WTC11 (cell line): ENCODE measurements at regions not wholly inside any gene's neighbourhood (a gene's known extent, or its start where the extent isn't known, plus 50 kb on each side); places are given as distances from the start of the nearest gene placed in this dataset.

Experiments used
- ATAC-seq: fragments of 200-7000 bp; cut with Tn5 transposase; 2 replicates; pipeline ENCODE4 v1.10.0; 2021; ENCODE audit warnings: mild to moderate bottlenecking, moderate library complexity
- CTCF ChIA-PET: fragments of 300-600 bp; sonication (Branson Sonifier 250); formaldehyde crosslinking; loops from one replicate; lab custom pipeline; 2021; ENCODE audit warnings: antibody characterized with exemption; lab: Charles Lee
- POLR2A ChIA-PET: fragments of 350-600 bp; sonication (Branson Sonifier 250); formaldehyde crosslinking; loops from one replicate; lab custom pipeline; 2021; ENCODE audit warnings: antibody characterized with exemption; lab: Charles Lee
- DNase-seq: peaks from one replicate; pipeline ENCODE4 v3.0.0; 2021; ENCODE audit warnings: low spot score
- H3K27ac Mint-ChIP-seq: 2 replicates; pipeline ENCODE4 v1.8.0; 2021; ENCODE audit warnings: mixed read lengths
- H3K27me3 Mint-ChIP-seq: 2 replicates; pipeline ENCODE4 v1.8.0; 2021; ENCODE audit warnings: low read depth, mild to moderate bottlenecking, moderate library complexity, mixed read lengths
- H3K36me3 Mint-ChIP-seq: 2 replicates; pipeline ENCODE4 v1.8.0; 2021; ENCODE audit warnings: mixed read lengths
- H3K4me1 Mint-ChIP-seq: 2 replicates; pipeline ENCODE4 v1.8.0; 2022; ENCODE audit warnings: mixed read lengths
- H3K4me3 Mint-ChIP-seq: 2 replicates; pipeline ENCODE4 v1.8.0; 2021; ENCODE audit warnings: mild to moderate bottlenecking, moderate library complexity, mixed read lengths
- H3K9me3 Mint-ChIP-seq: 2 replicates; pipeline ENCODE4 v1.8.0; 2021; ENCODE audit warnings: mixed read lengths
- ELF4 ChIP-seq: sonication (generic); formaldehyde crosslinking; IDR thresholded peaks from 2 replicates; pipeline ENCODE4 v1.8.1; 2022; ENCODE audit warnings: low read depth, mild to moderate bottlenecking, moderate library complexity, missing genetic modification reagents
- FOXP1 ChIP-seq: sonication (generic); formaldehyde crosslinking; IDR thresholded peaks from 2 replicates; pipeline ENCODE4 v1.8.0; 2022; ENCODE audit warnings: missing genetic modification reagents, mild to moderate bottlenecking, moderate library complexity, borderline replicate concordance
- GTF2I ChIP-seq: fragments of 250-450 bp; sonication (Bioruptor Pico); conservative IDR thresholded peaks from 2 replicates; pipeline ENCODE4 v1.4.0; 2021; ENCODE audit warnings: mild to moderate bottlenecking
- MYBL2 ChIP-seq: sonication (generic); formaldehyde crosslinking; IDR thresholded peaks from 2 replicates; pipeline ENCODE4 v1.8.1; 2023; ENCODE audit warnings: mild to moderate bottlenecking, moderate library complexity, missing genetic modification reagents
- NFE2L1 ChIP-seq: sonication (generic); formaldehyde crosslinking; IDR thresholded peaks from 2 replicates; pipeline ENCODE4 v1.8.1; 2023; ENCODE audit warnings: missing genetic modification reagents
- ZNF396 ChIP-seq: fragments of 250-450 bp; sonication (Bioruptor Pico); IDR thresholded peaks from 2 replicates; pipeline ENCODE4 v1.8.0; 2021; ENCODE audit warnings: mild to moderate bottlenecking, moderate library complexity, borderline replicate concordance
- TF ChIP-seq, protein P1 (sequence below): sonication (generic); formaldehyde crosslinking; IDR thresholded peaks from 2 replicates; pipeline ENCODE4 v1.8.0; 2022; ENCODE audit warnings: missing genetic modification reagents
- TF ChIP-seq, protein P2 (sequence below): sonication (generic); formaldehyde crosslinking; IDR thresholded peaks from 2 replicates; pipeline ENCODE4 v1.8.1; 2023; ENCODE audit warnings: mild to moderate bottlenecking, missing genetic modification reagents
- TF ChIP-seq, protein P3 (sequence below): sonication (generic); formaldehyde crosslinking; conservative IDR thresholded peaks from 2 replicates; pipeline ENCODE4 v1.8.1; 2023; ENCODE audit warnings: mild to moderate bottlenecking, low read depth, missing genetic modification reagents, moderate library complexity
- TF ChIP-seq, protein P4 (sequence below): sonication (generic); formaldehyde crosslinking; IDR thresholded peaks from 2 replicates; pipeline ENCODE4 v1.8.0; 2022; ENCODE audit warnings: mild to moderate bottlenecking, missing genetic modification reagents
- TF ChIP-seq, protein P5 (sequence below): sonication (generic); formaldehyde crosslinking; IDR thresholded peaks from 2 replicates; pipeline ENCODE4 v1.8.0; 2023; ENCODE audit warnings: missing genetic modification reagents, mild to moderate bottlenecking, borderline replicate concordance
- TF ChIP-seq, protein P6 (sequence below): sonication (generic); formaldehyde crosslinking; IDR thresholded peaks from 2 replicates; pipeline ENCODE4 v1.8.1; 2023; ENCODE audit warnings: mild to moderate bottlenecking, missing genetic modification reagents

DNA sequence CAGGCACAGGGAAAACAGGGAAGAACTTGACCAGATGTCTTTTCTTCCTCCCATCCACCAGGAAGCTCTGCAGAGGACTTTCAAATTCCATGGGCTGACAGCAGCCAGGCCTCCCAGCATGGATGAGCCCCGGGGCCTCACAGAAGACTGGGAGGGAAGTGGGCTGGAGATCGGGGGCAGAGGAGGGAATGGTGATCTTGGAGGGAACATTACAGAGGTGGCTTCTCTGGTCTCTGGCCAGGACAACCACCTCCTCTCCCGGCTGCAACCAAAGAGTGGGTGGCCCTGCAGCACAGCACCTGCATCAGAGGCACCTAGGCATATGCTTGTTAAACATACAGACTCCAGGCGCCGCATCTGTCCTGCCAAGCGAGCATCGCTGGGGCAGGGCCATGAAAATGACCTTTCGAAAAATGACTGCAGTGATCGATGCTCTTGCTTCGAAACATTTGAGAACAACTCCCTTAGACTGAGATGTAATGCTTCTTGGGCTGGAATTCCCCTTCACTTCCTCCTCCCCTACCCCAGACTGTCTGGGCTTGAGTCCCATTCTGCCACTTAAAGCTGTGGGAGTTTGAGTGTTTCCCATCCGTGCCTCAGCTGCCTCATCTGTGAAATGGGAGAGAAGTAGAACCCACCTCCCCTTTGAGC is 68.7 kb upstream of the UNC5A start:
- CTCF ChIA-PET, result interaction anchor here (8.1 kb wide), 1 partner anchor 82 kb away, joined by 106 read pairs; no protein-coding TSS in a partner anchor
- H3K4me1 Mint-ChIP-seq, result peaks cover 74% of the 10 kb centered on the region
- POLR2A ChIA-PET, result no interaction called here
- no peaks in the 10 kb centered on the region for H3K36me3 Mint-ChIP-seq
- no peak for DNase-seq
- no peaks in the 10 kb centered on the region for H3K9me3 Mint-ChIP-seq
- no peak overlapping the region for H3K4me3 Mint-ChIP-seq
- TF ChIP-seq FOXP1 (CRISPR knock-in tag), result no peak
- no peak overlapping the region for H3K27ac Mint-ChIP-seq
- ATAC-seq, result no peak
- peaks cover 45% of the 10 kb centered on the region for H3K27me3 Mint-ChIP-seq

DNA sequence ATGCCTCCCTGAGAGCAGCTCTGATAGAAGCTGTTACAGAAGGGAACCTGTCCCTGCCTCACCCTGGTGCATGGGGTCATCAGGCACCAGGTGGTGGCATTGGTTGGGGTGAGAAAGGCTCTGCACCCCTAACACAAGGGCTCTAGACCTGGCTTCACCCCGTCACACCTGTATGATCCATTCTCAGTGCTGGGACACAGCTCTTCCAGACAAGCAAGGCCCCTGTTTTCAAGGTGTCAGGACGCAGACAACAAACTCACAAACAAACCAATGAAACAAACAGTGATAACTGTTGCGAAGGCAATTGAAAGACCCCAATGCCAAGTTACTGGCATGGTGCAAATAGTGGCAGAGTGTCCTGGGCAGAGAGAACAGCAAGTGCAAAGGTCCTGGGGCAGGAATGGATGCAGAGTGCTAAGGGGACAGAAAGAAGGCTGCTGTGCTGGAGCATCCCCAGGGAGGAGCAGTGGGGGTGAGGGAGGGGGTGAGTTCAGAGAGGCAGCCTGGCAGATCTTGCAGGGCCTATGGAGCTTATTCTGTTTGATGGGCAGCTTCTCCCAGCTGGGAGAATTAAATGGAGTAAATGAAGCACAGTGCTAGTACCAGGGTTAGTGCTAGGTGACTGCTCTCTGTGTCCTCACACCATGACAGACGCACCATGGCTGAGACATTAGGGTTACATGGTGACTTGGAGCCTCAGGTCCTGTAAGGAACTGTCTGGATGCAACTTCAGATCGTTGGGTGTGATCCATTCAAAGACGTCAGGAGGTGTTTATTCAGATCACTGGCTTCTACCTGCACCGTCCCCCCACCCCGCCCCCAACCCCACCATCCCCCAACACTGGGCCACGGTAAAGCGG is 67.9 kb upstream of the UNC5A start:
- Mint-ChIP-seq H3K27me3 (peaks cover 43% of the 10 kb centered on the region), H3K27ac (no peak overlapping the region), H3K36me3 (no peaks in the 10 kb centered on the region), H3K9me3 (no peaks in the 10 kb centered on the region), H3K4me3 (peak overlapping the region; percentile 55), H3K4me1 (peaks cover 73% of the 10 kb centered on the region)
- ChIA-PET CTCF (interaction anchor here (1.0 to 8.1 kb wide), 4 partner anchors 10 to 83 kb away, joined by 5 to 106 read pairs (median 21); no protein-coding TSS in a partner anchor), POLR2A (no interaction called here)
- TF ChIP-seq MYBL2 (CRISPR knock-in tag) (no peak), ELF4 (no peak), NFE2L1 (CRISPR knock-in tag) (no peak), ZNF396 (CRISPR knock-in tag) (no peak), GTF2I (CRISPR knock-in tag) (peak; percentile 85)
- TF ChIP-seq, protein P1, sequence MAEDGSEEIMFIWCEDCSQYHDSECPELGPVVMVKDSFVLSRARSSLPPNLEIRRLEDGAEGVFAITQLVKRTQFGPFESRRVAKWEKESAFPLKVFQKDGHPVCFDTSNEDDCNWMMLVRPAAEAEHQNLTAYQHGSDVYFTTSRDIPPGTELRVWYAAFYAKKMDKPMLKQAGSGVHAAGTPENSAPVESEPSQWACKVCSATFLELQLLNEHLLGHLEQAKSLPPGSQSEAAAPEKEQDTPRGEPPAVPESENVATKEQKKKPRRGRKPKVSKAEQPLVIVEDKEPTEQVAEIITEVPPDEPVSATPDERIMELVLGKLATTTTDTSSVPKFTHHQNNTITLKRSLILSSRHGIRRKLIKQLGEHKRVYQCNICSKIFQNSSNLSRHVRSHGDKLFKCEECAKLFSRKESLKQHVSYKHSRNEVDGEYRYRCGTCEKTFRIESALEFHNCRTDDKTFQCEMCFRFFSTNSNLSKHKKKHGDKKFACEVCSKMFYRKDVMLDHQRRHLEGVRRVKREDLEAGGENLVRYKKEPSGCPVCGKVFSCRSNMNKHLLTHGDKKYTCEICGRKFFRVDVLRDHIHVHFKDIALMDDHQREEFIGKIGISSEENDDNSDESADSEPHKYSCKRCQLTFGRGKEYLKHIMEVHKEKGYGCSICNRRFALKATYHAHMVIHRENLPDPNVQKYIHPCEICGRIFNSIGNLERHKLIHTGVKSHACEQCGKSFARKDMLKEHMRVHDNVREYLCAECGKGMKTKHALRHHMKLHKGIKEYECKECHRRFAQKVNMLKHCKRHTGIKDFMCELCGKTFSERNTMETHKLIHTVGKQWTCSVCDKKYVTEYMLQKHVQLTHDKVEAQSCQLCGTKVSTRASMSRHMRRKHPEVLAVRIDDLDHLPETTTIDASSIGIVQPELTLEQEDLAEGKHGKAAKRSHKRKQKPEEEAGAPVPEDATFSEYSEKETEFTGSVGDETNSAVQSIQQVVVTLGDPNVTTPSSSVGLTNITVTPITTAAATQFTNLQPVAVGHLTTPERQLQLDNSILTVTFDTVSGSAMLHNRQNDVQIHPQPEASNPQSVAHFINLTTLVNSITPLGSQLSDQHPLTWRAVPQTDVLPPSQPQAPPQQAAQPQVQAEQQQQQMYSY (CRISPR knock-in tag), result no peak
- TF ChIP-seq, protein P2, sequence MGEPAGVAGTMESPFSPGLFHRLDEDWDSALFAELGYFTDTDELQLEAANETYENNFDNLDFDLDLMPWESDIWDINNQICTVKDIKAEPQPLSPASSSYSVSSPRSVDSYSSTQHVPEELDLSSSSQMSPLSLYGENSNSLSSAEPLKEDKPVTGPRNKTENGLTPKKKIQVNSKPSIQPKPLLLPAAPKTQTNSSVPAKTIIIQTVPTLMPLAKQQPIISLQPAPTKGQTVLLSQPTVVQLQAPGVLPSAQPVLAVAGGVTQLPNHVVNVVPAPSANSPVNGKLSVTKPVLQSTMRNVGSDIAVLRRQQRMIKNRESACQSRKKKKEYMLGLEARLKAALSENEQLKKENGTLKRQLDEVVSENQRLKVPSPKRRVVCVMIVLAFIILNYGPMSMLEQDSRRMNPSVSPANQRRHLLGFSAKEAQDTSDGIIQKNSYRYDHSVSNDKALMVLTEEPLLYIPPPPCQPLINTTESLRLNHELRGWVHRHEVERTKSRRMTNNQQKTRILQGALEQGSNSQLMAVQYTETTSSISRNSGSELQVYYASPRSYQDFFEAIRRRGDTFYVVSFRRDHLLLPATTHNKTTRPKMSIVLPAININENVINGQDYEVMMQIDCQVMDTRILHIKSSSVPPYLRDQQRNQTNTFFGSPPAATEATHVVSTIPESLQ, result no peak
- TF ChIP-seq, protein P3, sequence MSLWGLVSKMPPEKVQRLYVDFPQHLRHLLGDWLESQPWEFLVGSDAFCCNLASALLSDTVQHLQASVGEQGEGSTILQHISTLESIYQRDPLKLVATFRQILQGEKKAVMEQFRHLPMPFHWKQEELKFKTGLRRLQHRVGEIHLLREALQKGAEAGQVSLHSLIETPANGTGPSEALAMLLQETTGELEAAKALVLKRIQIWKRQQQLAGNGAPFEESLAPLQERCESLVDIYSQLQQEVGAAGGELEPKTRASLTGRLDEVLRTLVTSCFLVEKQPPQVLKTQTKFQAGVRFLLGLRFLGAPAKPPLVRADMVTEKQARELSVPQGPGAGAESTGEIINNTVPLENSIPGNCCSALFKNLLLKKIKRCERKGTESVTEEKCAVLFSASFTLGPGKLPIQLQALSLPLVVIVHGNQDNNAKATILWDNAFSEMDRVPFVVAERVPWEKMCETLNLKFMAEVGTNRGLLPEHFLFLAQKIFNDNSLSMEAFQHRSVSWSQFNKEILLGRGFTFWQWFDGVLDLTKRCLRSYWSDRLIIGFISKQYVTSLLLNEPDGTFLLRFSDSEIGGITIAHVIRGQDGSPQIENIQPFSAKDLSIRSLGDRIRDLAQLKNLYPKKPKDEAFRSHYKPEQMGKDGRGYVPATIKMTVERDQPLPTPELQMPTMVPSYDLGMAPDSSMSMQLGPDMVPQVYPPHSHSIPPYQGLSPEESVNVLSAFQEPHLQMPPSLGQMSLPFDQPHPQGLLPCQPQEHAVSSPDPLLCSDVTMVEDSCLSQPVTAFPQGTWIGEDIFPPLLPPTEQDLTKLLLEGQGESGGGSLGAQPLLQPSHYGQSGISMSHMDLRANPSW (CRISPR knock-in tag), result no peak
- no peak for ATAC-seq
- no peak for DNase-seq

DNA sequence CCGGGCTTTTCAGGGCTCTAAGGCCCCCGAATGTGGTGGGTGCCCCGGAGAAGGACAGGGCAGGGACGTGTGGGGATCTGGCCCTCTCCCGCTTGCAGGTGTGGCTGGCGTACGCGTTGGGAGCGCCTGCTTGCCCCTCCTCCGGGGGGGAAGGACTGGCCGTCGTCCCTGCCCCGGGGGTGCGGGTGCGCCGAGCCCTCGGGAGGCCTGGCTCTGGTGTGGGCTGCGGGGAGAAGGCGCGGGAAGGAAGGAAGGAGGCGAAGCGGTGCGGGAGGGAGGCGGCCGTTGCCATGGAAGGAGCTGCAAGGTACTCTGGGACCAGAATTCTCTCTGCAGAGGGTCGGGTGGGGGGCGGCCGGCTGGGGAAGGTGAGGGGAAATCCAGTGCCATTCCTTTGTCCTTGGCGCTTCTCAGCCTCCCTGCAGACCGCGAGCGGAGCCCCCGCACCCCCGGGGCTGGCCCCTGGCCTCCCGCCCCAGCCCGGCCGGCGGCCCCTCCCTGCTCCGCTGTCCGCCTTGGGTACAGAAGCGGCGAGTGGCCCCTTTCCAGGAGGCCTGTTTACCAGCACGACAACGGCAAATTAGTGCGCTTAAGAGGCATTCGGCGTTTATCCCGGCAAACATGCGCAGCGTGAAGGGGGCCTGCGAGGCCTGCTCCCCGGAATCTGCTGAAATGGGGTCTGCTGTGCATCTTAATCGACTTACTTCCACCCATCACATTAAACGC is 67.1 kb upstream of the UNC5A start:
- DNase-seq, result peak; percentile 61
- TF ChIP-seq, protein P4, sequence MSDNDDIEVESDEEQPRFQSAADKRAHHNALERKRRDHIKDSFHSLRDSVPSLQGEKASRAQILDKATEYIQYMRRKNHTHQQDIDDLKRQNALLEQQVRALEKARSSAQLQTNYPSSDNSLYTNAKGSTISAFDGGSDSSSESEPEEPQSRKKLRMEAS (CRISPR knock-in tag), result peak; percentile 54; the same call in 1 of the 2 replicates
- TF ChIP-seq, protein P5, sequence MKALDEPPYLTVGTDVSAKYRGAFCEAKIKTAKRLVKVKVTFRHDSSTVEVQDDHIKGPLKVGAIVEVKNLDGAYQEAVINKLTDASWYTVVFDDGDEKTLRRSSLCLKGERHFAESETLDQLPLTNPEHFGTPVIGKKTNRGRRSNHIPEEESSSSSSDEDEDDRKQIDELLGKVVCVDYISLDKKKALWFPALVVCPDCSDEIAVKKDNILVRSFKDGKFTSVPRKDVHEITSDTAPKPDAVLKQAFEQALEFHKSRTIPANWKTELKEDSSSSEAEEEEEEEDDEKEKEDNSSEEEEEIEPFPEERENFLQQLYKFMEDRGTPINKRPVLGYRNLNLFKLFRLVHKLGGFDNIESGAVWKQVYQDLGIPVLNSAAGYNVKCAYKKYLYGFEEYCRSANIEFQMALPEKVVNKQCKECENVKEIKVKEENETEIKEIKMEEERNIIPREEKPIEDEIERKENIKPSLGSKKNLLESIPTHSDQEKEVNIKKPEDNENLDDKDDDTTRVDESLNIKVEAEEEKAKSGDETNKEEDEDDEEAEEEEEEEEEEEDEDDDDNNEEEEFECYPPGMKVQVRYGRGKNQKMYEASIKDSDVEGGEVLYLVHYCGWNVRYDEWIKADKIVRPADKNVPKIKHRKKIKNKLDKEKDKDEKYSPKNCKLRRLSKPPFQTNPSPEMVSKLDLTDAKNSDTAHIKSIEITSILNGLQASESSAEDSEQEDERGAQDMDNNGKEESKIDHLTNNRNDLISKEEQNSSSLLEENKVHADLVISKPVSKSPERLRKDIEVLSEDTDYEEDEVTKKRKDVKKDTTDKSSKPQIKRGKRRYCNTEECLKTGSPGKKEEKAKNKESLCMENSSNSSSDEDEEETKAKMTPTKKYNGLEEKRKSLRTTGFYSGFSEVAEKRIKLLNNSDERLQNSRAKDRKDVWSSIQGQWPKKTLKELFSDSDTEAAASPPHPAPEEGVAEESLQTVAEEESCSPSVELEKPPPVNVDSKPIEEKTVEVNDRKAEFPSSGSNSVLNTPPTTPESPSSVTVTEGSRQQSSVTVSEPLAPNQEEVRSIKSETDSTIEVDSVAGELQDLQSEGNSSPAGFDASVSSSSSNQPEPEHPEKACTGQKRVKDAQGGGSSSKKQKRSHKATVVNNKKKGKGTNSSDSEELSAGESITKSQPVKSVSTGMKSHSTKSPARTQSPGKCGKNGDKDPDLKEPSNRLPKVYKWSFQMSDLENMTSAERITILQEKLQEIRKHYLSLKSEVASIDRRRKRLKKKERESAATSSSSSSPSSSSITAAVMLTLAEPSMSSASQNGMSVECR, result 0 out of 2 replicates have a peak, but pooled peaks have one; percentile 26
- TF ChIP-seq FOXP1 (CRISPR knock-in tag), result peak; percentile 21; the same call in 1 of the 2 replicates
- TF ChIP-seq, protein P6, sequence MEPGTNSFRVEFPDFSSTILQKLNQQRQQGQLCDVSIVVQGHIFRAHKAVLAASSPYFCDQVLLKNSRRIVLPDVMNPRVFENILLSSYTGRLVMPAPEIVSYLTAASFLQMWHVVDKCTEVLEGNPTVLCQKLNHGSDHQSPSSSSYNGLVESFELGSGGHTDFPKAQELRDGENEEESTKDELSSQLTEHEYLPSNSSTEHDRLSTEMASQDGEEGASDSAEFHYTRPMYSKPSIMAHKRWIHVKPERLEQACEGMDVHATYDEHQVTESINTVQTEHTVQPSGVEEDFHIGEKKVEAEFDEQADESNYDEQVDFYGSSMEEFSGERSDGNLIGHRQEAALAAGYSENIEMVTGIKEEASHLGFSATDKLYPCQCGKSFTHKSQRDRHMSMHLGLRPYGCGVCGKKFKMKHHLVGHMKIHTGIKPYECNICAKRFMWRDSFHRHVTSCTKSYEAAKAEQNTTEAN (CRISPR knock-in tag), result no peak

More for the DNA sequence above, 67.1 kb upstream of the UNC5A start:
- CTCF ChIA-PET, result interaction anchor here (0.6 to 8.1 kb wide), 8 partner anchors 11 to 329 kb away, joined by 3 to 106 read pairs (median 11); no protein-coding TSS in a partner anchor
- H3K4me1 Mint-ChIP-seq, result peaks cover 73% of the 10 kb centered on the region
- no peaks in the 10 kb centered on the region for H3K36me3 Mint-ChIP-seq
- ATAC-seq, result peak; percentile 14
- POLR2A ChIA-PET, result no interaction called here
- H3K4me3 Mint-ChIP-seq, result peak overlapping the region; percentile 70
- H3K27ac Mint-ChIP-seq, result no peak overlapping the region
- no peaks in the 10 kb centered on the region for H3K9me3 Mint-ChIP-seq
- peaks cover 41% of the 10 kb centered on the region for H3K27me3 Mint-ChIP-seq
